ENCODE measurements at regions not wholly inside any gene's neighbourhood (a gene's known extent, or its start where the extent isn't known, plus 50 kb on each side); places are given as distances from the start of the nearest gene placed in this dataset.

- Histone ChIP-seq H2AFZ (no peak overlapping the region; the same call in 1 of the 2 replicates), H3K27me3 (ENCODE audit: insufficient read depth) (no peaks in the 10 kb centered on the region), H3K9me2 (ENCODE audit: insufficient read depth) (peaks cover 15% of the 10 kb centered on the region; the same call in 1 of the 2 replicates), H3K4me3 (no peak overlapping the region), H3K79me2 (replicated peaks; ENCODE audit: insufficient read depth) (no peaks in the 10 kb centered on the region), H4K20me1 (replicated peaks; ENCODE audit: insufficient read depth) (no peaks in the 10 kb centered on the region), H3K4me1 (ENCODE audit: insufficient read depth) (0 out of 2 replicates have a peak, but pooled peaks cover 4% of the 10 kb centered on the region), H3K27ac (ENCODE audit: low read depth) (no peak overlapping the region), H3K36me3 (ENCODE audit: insufficient read depth) (no peaks in the 10 kb centered on the region), H3F3A (replicated peaks; ENCODE audit: low read depth) (no peaks in the 10 kb centered on the region), H3K4me2 (no peak overlapping the region)
- TF ChIP-seq EZH2phosphoT487 (IDR thresholded peaks at IDR 0.05; ENCODE audit: unreplicated experiment): no peak
- TF ChIP-seq ETS1 (IDR thresholded peaks at IDR 0.05): no peak
- no peak for TF ChIP-seq POLR2AphosphoS5 (IDR thresholded peaks at IDR 0.05; ENCODE audit: low read depth)
- TF ChIP-seq ZNF331 (CRISPR knock-in tag; IDR thresholded peaks at IDR 0.05; ENCODE audit: low read depth): no peak
- TF ChIP-seq REST (IDR thresholded peaks at IDR 0.05; ENCODE audit: unreplicated experiment): no peak
- TF ChIP-seq ZNF462 (CRISPR knock-in tag; IDR thresholded peaks at IDR 0.05): no peak
- TF ChIP-seq JUNB (IDR thresholded peaks at IDR 0.05; ENCODE audit: unreplicated experiment): no peak
- no peak for TF ChIP-seq EZH2 (IDR thresholded peaks at IDR 0.05; ENCODE audit: low read depth, unreplicated experiment)
- no peak for TF ChIP-seq NANOG (IDR thresholded peaks at IDR 0.05; ENCODE audit: borderline replicate concordance)
- no peak for TF ChIP-seq ZNF114 (CRISPR knock-in tag; IDR thresholded peaks at IDR 0.05)
- peaks cover 2% of the 10 kb centered on the region for H3K27me3 Mint-ChIP-seq (ENCODE audit: insufficient read depth, low read depth, poor library complexity)
- no peaks in the 10 kb centered on the region for H3K36me3 Mint-ChIP-seq (ENCODE audit: low read depth)
- DNase-seq (ENCODE audit: low spot score) (no peak), ATAC-seq (no peak)
- no peak overlapping the region for H3K27ac Mint-ChIP-seq
- no peak overlapping the region for H3K4me3 Mint-ChIP-seq
- H3K9me3 Mint-ChIP-seq: no peaks in the 10 kb centered on the region
- peaks cover 9% of the 10 kb centered on the region; the same call in 2 of the 3 replicates for H3K4me1 Mint-ChIP-seq
Measured at GRCh38 chr6:148617530-148617929, 129.3 kb upstream of the UST start.

Measured in GM23338 (cell line).